ENCODE measurements at regions not wholly inside any gene's neighbourhood (a gene's known extent, or its start where the extent isn't known, plus 50 kb on each side); places are given as distances from the start of the nearest gene placed in this dataset.

GRCh38 chr5:6188344-6188743, 190.0 kb downstream of the MED10 start:
- DNase-seq, result no peak
- intact Hi-C loops (cut with DNase I; ENCODE audit: low total_unique reads), result no loop called here
- no peaks in the 10 kb centered on the region for H3K27me3 ChIP-seq
- no peaks in the 10 kb centered on the region for H3K4me1 ChIP-seq
- no peaks in the 10 kb centered on the region for H3K36me3 ChIP-seq
- H3K4me3 ChIP-seq, result no peak overlapping the region
- no peak overlapping the region for H3K27ac ChIP-seq
- no peaks in the 10 kb centered on the region for H3K9me3 ChIP-seq
- TF ChIP-seq CTCF (IDR thresholded peaks at IDR 0.05), result no peak

- H3K4me1 ChIP-seq, result no peaks in the 10 kb centered on the region
- no peaks in the 10 kb centered on the region for H3K36me3 ChIP-seq
- DNase-seq, result no peak
- intact Hi-C loops (cut with DNase I; ENCODE audit: low total_unique reads), result no loop called here
- TF ChIP-seq CTCF (IDR thresholded peaks at IDR 0.05), result no peak
- H3K4me3 ChIP-seq, result no peak overlapping the region
- no peaks in the 10 kb centered on the region for H3K9me3 ChIP-seq
- no peaks in the 10 kb centered on the region for H3K27me3 ChIP-seq
- no peak overlapping the region for H3K27ac ChIP-seq
Observed at GRCh38 chr5:6187501-6187900, 190.8 kb downstream of the MED10 start.

- Histone ChIP-seq H3K9me3 (no peaks in the 10 kb centered on the region), H3K27me3 (no peaks in the 10 kb centered on the region), H3K4me1 (no peaks in the 10 kb centered on the region), H3K4me3 (no peak overlapping the region), H3K36me3 (no peaks in the 10 kb centered on the region), H3K27ac (no peak overlapping the region)
- intact Hi-C loops (cut with DNase I; ENCODE audit: low total_unique reads), result no loop called here
- no peak for TF ChIP-seq CTCF (IDR thresholded peaks at IDR 0.05)
- DNase-seq, result no peak
Observed at GRCh38 chr5:6185574-6185973, 192.8 kb downstream of the MED10 start.

GRCh38 chr5:6184481-6184880, 193.9 kb downstream of the MED10 start:
- Histone ChIP-seq H3K4me1 (no peaks in the 10 kb centered on the region), H3K27me3 (no peaks in the 10 kb centered on the region), H3K36me3 (no peaks in the 10 kb centered on the region), H3K4me3 (no peak overlapping the region), H3K9me3 (no peaks in the 10 kb centered on the region), H3K27ac (no peak overlapping the region)
- intact Hi-C loops (cut with DNase I; ENCODE audit: low total_unique reads), result no loop called here
- no peak for TF ChIP-seq CTCF (IDR thresholded peaks at IDR 0.05)
- no peak for DNase-seq

GRCh38 chr5:6183391-6184390, 194.7 kb downstream of the MED10 start:
- Histone ChIP-seq H3K27ac (no peak overlapping the region), H3K9me3 (no peaks in the 10 kb centered on the region), H3K4me1 (no peaks in the 10 kb centered on the region), H3K36me3 (no peaks in the 10 kb centered on the region), H3K27me3 (no peaks in the 10 kb centered on the region), H3K4me3 (no peak overlapping the region)
- no peak for TF ChIP-seq CTCF (IDR thresholded peaks at IDR 0.05)
- intact Hi-C loops (cut with DNase I; ENCODE audit: low total_unique reads), result no loop called here
- no peak for DNase-seq

Measured in tibial artery (tissue), 4 donors.